Body of pancreas (tissue), 4 donors: ENCODE measurements at regions not wholly inside any gene's neighbourhood (a gene's known extent, or its start where the extent isn't known, plus 50 kb on each side); places are given as distances from the start of the nearest gene placed in this dataset. TPM values are rescaled to one million over a fixed set of nuclear protein-coding genes. Genes with fewer than 3 reads are reported as not detected.
"Not testable (repeated sequence)": the region's sequence is repeated elsewhere in the genome, so short reads cannot be mapped to it uniquely, and the experiment has no call there.

Source experiments
- ATAC-seq: fragments of 150-250 bp; one replicate; pipeline ENCODE4 v1.9.1; 2016
- DNase-seq, 4 donors: peaks; one replicate each; pipeline ENCODE4 v3.0.0-alpha.2; 2019
- H3K27ac ChIP-seq, 4 donors: fragments of 200-600 bp; sonication (generic); 1 replicate in 3 of 4; 2 replicates in 1 of 4; pipeline versions ENCODE4 v1.5.1 to v1.6.1; 2016 to 2019; ENCODE audit warnings: mild to moderate bottlenecking in 1 of 4, mixed read lengths in 1 of 4, moderate library complexity in 1 of 4
- H3K27me3 ChIP-seq, 2 donors: fragments of 200-600 bp; sonication (generic); one replicate each; pipeline ENCODE4 v1.6.0; 2016; ENCODE audit warnings: mild to moderate bottlenecking in 1 of 2
- H3K36me3 ChIP-seq, 2 donors: fragments of 200-600 bp; sonication (generic); replicated peaks in 1 of 2; 2 replicates each; pipeline ENCODE4 v1.5.1; 2016; ENCODE audit warnings: low read depth in 2 of 2; ENCODE audit not compliant: insufficient read depth in 1 of 2
- H3K4me1 ChIP-seq: fragments of 200-600 bp; sonication (generic); one replicate; pipeline ENCODE4 v1.6.0; 2016
- H3K4me3 ChIP-seq, 2 donors: fragments of 200-600 bp; sonication (generic); 1 replicate in 1 of 2; 2 replicates in 1 of 2; pipeline ENCODE4 v1.5.1; 2016 to 2019
- H3K9me3 ChIP-seq, 3 donors: fragments of 200-600 bp; sonication (generic); 1 replicate in 2 of 3; 2 replicates in 1 of 3; pipeline ENCODE4 v1.5.1; 2016
- POLR2A ChIP-seq, 3 donors: fragments of 450-650 bp; IDR thresholded peaks; one replicate each; pipeline ENCODE4 v1.6.1; 2016; ENCODE audit warnings: antibody characterized with exemption in 3 of 3, mild to moderate bottlenecking in 2 of 3
- WGBS, 2 donors: methylation state at CpG; one replicate each; pipeline ENCODE4 v1.1.5; 2017; 5-methylcytosine and 5-hydroxymethylcytosine counted together
- intact Hi-C: fragments of 100-400 bp; cut with DNase I; formaldehyde crosslinking; loops from one replicate; pipeline ENCODE4 v1.15.1; 2023
- small RNA-seq: library from RNA; depleted of rRNA; stranded (forward); fragments of <200 nt; gene quantifications from one replicate; pipeline ENCODE3, GENCODE V24; 2016
- TF ChIP-seq, protein P1 (sequence below), 7 experiments: fragments of 450-650 bp in 4 of 7; fragments of 200-600 bp in 3 of 7; sonication (generic) in 3 of 7; IDR thresholded peaks; one replicate each; pipeline ENCODE4 v1.5.1; 2016 to 2019; ENCODE audit warnings: antibody characterized with exemption in 7 of 7

GRCh38 chr7:92904244-92905131 is 68.1 kb upstream of the CDK6 start:
- 60 to 65% methylated on average over 7 of the region's 7 CpGs for WGBS, 2 donors
- Histone ChIP-seq H3K4me3 (no peak overlapping the region), H3K27ac (no peak overlapping the region), H3K27me3 (no peaks in the 10 kb centered on the region), H3K36me3 (no peaks in the 10 kb centered on the region), H3K4me1 (no peaks in the 10 kb centered on the region), H3K9me3 (no peaks in the 10 kb centered on the region)
- intact Hi-C loops, result no loop called here
- no peak for DNase-seq
- TF ChIP-seq, protein P1, sequence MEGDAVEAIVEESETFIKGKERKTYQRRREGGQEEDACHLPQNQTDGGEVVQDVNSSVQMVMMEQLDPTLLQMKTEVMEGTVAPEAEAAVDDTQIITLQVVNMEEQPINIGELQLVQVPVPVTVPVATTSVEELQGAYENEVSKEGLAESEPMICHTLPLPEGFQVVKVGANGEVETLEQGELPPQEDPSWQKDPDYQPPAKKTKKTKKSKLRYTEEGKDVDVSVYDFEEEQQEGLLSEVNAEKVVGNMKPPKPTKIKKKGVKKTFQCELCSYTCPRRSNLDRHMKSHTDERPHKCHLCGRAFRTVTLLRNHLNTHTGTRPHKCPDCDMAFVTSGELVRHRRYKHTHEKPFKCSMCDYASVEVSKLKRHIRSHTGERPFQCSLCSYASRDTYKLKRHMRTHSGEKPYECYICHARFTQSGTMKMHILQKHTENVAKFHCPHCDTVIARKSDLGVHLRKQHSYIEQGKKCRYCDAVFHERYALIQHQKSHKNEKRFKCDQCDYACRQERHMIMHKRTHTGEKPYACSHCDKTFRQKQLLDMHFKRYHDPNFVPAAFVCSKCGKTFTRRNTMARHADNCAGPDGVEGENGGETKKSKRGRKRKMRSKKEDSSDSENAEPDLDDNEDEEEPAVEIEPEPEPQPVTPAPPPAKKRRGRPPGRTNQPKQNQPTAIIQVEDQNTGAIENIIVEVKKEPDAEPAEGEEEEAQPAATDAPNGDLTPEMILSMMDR (IDR thresholded peaks at IDR 0.05), result no peak
- TF ChIP-seq POLR2A (IDR thresholded peaks at IDR 0.05), result no peak
- no peak for ATAC-seq

DNA sequence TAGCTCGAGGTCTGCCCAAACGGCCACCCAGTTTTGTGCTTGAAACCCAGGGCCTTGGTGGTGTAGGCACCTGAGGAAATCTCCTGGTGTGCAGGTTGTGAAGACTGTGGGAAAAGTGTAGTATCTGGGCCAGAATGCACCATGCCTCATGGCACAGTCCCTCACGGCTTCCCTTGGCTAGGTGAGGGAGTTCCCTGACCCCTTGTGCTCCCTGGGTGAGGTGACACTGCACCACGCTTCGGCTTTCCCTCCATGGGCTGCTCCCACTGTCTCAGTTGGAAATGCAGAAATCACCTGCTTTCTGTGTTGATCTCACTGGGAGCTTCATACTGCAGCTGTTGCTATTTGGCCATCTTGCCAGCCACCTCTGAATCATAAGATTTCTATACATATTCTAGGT is 62.4 kb upstream of the CDK6 start:
- no peak overlapping the region for H3K27ac ChIP-seq
- no peaks in the 10 kb centered on the region for H3K9me3 ChIP-seq
- no peaks in the 10 kb centered on the region for H3K27me3 ChIP-seq
- WGBS, 2 donors, result 65 to 77% methylated on average over 5 of the region's 5 CpGs
- no peaks in the 10 kb centered on the region for H3K36me3 ChIP-seq
- intact Hi-C loops, result no loop called here
- no peak for TF ChIP-seq POLR2A (IDR thresholded peaks at IDR 0.05)
- TF ChIP-seq, protein P1 (IDR thresholded peaks at IDR 0.05), result no peak
- H3K4me1 ChIP-seq, result no peaks in the 10 kb centered on the region
- no peak for DNase-seq
- H3K4me3 ChIP-seq, result no peak overlapping the region
- no peak for ATAC-seq

DNA sequence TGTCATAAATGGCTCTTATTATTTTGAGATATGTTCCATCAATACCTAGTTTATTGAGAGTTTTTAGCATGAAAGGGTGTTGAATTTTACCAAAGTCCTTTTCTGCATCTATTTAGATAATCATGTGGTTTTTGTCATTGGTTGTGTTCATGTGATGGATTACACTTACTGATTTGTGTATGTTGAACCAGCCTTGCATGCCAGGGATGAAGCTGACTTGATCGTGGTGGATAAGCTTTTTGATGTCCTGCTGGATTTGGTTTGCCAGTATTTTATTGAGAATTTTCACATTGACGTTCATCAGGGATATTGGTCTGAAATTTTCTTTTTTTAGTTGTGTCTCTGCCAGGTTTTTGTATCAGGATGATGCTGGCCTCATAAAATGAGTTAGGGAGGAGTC is 58.5 kb upstream of the CDK6 start:
- H3K9me3 ChIP-seq, H3K36me3 ChIP-seq, ATAC-seq, H3K4me1 ChIP-seq, intact Hi-C loops, H3K27me3 ChIP-seq, H3K4me3 ChIP-seq, H3K27ac ChIP-seq, DNase-seq: not testable (repeated sequence)
- WGBS, 2 donors, result 55 to 66% methylated on average over 2 of the region's 2 CpGs

GRCh38 chr7:92889081-92889480 is 52.7 kb upstream of the CDK6 start:
- no peak overlapping the region for H3K27ac ChIP-seq
- WGBS, 2 donors, result 76% methylated on average over 3 of the region's 3 CpGs; no CpG with 5 or more reads in 1 of the 2 donors
- H3K4me3 ChIP-seq, result no peak overlapping the region
- no peak for DNase-seq
- intact Hi-C loops, result no loop called here
- TF ChIP-seq, protein P1 (IDR thresholded peaks at IDR 0.05), result no peak
- TF ChIP-seq POLR2A (IDR thresholded peaks at IDR 0.05), result no peak
- H3K4me1 ChIP-seq, result no peaks in the 10 kb centered on the region
- H3K27me3 ChIP-seq, result no peaks in the 10 kb centered on the region
- ATAC-seq, result no peak
- H3K36me3 ChIP-seq, result no peaks in the 10 kb centered on the region
- no peaks in the 10 kb centered on the region for H3K9me3 ChIP-seq

Small RNA genes lying in the stretch of these regions (small RNA-seq; reads per million reads assigned to genes)
- not detected for gene RN7SL7P
